Caco-2 (cell line): ENCODE measurements at regions not wholly inside any gene's neighbourhood (a gene's known extent, or its start where the extent isn't known, plus 50 kb on each side); places are given as distances from the start of the nearest gene placed in this dataset.

ENCODE experiments used
- BruUV-seq: library from RNA; stranded (reverse); fragments of 400-500 nt; replicated peaks from 2 replicates; lab custom pipeline; 2021; lab: Mats Ljungman, UMichigan
- CTCF ChIA-PET: fragments of 300-600 bp; sonication (Branson Sonifier 250); formaldehyde crosslinking; loops from one replicate; lab custom pipeline; 2022; ENCODE audit warnings: antibody characterized with exemption; lab: Charles Lee
- POLR2A ChIA-PET: fragments of 300-600 bp; sonication (Branson Sonifier 250); formaldehyde crosslinking; loops from one replicate; lab custom pipeline; 2022; ENCODE audit warnings: antibody characterized with exemption; lab: Charles Lee
- DNase-seq, 2 experiments: peaks; one replicate each; pipeline versions ENCODE4 v3.0.0 to v3.0.0-alpha.2; 2020 to 2022
- H3K27me3 ChIP-seq: replicated peaks from 2 replicates; pipeline ENCODE4 v1.6.0; 2011; ENCODE audit warnings: low read length; ENCODE audit not compliant: control insufficient read depth, insufficient read depth
- H3K36me3 ChIP-seq: 2 replicates; pipeline ENCODE4 v1.5.1; 2011; ENCODE audit warnings: low read length; ENCODE audit not compliant: control insufficient read depth, insufficient read depth
- H3K4me1 ChIP-seq: fragments of 250-450 bp; sonication (Bioruptor Pico); 2 replicates; pipeline ENCODE4 v1.5.1; 2020; ENCODE audit warnings: mild to moderate bottlenecking
- H3K4me3 ChIP-seq: 2 replicates; pipeline ENCODE4 v1.5.1; 2011; ENCODE audit warnings: low read depth, mild to moderate bottlenecking, control low read depth, low read length
- H3K9me3 ChIP-seq: fragments of 250-450 bp; sonication (Bioruptor Pico); 2 replicates; pipeline ENCODE4 v1.5.1; 2020; ENCODE audit warnings: mild to moderate bottlenecking, moderate library complexity
- H3K27ac Mint-ChIP-seq: one replicate; pipeline ENCODE4 v1.8.0; 2022; ENCODE audit warnings: mixed read lengths; ENCODE audit not compliant: unreplicated experiment
- H3K27me3 Mint-ChIP-seq: one replicate; pipeline ENCODE4 v1.8.0; 2022; ENCODE audit warnings: mixed read lengths; ENCODE audit not compliant: insufficient read depth, unreplicated experiment
- H3K36me3 Mint-ChIP-seq: one replicate; pipeline ENCODE4 v1.8.0; 2022; ENCODE audit warnings: mild to moderate bottlenecking, mixed read lengths; ENCODE audit not compliant: insufficient read depth, unreplicated experiment
- H3K4me1 Mint-ChIP-seq: one replicate; pipeline ENCODE4 v1.8.0; 2022; ENCODE audit warnings: low read depth, mixed read lengths; ENCODE audit not compliant: unreplicated experiment
- H3K4me3 Mint-ChIP-seq: one replicate; pipeline ENCODE4 v1.8.0; 2022; ENCODE audit warnings: mild to moderate bottlenecking, moderate library complexity, mixed read lengths; ENCODE audit not compliant: unreplicated experiment
- H3K9me3 Mint-ChIP-seq: one replicate; pipeline ENCODE4 v1.8.0; 2022; ENCODE audit warnings: mixed read lengths; ENCODE audit not compliant: unreplicated experiment
- intact Hi-C: fragments of 100-400 bp; cut with micrococcal nuclease; formaldehyde crosslinking; loops from one replicate; pipeline ENCODE4 v1.10.0; 2022; ENCODE audit not compliant: unreplicated experiment
- TF ChIP-seq, protein P1 (sequence below), 2 experiments: fragments of 200-600 bp in 1 of 2; IDR thresholded peaks; 1 replicate in 1 of 2; 2 replicates in 1 of 2; pipeline versions ENCODE4 v1.5.1 to v1.8.0; 2011 to 2022; ENCODE audit warnings: antibody characterized with exemption in 1 of 2, control low read depth in 1 of 2, inconsistent platforms in 1 of 2, low read depth in 1 of 2, low read length in 1 of 2, mild to moderate bottlenecking in 1 of 2, moderate library complexity in 1 of 2; ENCODE audit not compliant: insufficient read depth in 1 of 2, severe bottlenecking in 1 of 2, unreplicated experiment in 1 of 2

- Histone ChIP-seq H3K27me3 (no peaks in the 10 kb centered on the region), H3K4me3 (no peak overlapping the region), H3K4me1 (no peaks in the 10 kb centered on the region), H3K36me3 (no peaks in the 10 kb centered on the region), H3K9me3 (no peaks in the 10 kb centered on the region)
- intact Hi-C loops = loop anchor here (1.0 to 10.0 kb wide), 3 partner anchors 59 to 922 kb away; partner anchors contain the start of gene TLE1
- POLR2A ChIA-PET = no interaction called here
- H3K9me3 Mint-ChIP-seq = no peaks in the 10 kb centered on the region
- peak; percentile 46 to 55 for DNase-seq
- no peak overlapping the region for H3K4me3 Mint-ChIP-seq
- H3K27me3 Mint-ChIP-seq = no peaks in the 10 kb centered on the region
- CTCF ChIA-PET = interaction anchor here (0.5 to 1.3 kb wide), 2 partner anchors 404 to 809 kb away, joined by 3 read pairs; no protein-coding TSS in a partner anchor
- no peaks in the 10 kb centered on the region for H3K36me3 Mint-ChIP-seq
- H3K27ac Mint-ChIP-seq = no peak overlapping the region
- BruUV-seq = no TSS peak
- TF ChIP-seq, protein P1, sequence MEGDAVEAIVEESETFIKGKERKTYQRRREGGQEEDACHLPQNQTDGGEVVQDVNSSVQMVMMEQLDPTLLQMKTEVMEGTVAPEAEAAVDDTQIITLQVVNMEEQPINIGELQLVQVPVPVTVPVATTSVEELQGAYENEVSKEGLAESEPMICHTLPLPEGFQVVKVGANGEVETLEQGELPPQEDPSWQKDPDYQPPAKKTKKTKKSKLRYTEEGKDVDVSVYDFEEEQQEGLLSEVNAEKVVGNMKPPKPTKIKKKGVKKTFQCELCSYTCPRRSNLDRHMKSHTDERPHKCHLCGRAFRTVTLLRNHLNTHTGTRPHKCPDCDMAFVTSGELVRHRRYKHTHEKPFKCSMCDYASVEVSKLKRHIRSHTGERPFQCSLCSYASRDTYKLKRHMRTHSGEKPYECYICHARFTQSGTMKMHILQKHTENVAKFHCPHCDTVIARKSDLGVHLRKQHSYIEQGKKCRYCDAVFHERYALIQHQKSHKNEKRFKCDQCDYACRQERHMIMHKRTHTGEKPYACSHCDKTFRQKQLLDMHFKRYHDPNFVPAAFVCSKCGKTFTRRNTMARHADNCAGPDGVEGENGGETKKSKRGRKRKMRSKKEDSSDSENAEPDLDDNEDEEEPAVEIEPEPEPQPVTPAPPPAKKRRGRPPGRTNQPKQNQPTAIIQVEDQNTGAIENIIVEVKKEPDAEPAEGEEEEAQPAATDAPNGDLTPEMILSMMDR (IDR thresholded peaks at IDR 0.05; ENCODE audit: insufficient read depth in 1 of 2, low read depth in 1 of 2, low read length in 1 of 2, severe bottlenecking in 1 of 2, unreplicated experiment in 1 of 2) = peak; percentile 28 to 41
- H3K4me1 Mint-ChIP-seq = no peaks in the 10 kb centered on the region
Measured at GRCh38 chr9:82606492-82607382, 456.2 kb downstream of the RASEF start.

GRCh38 chr9:82608487-82608886, 454.5 kb downstream of the RASEF start:
- POLR2A ChIA-PET = no interaction called here
- no peak overlapping the region for H3K4me3 Mint-ChIP-seq
- H3K4me1 Mint-ChIP-seq = no peaks in the 10 kb centered on the region
- H3K36me3 Mint-ChIP-seq = no peaks in the 10 kb centered on the region
- no peaks in the 10 kb centered on the region for H3K9me3 ChIP-seq
- no peaks in the 10 kb centered on the region for H3K27me3 ChIP-seq
- no peaks in the 10 kb centered on the region for H3K9me3 Mint-ChIP-seq
- no peaks in the 10 kb centered on the region for H3K36me3 ChIP-seq
- TF ChIP-seq, protein P1 (IDR thresholded peaks at IDR 0.05; ENCODE audit: insufficient read depth in 1 of 2, low read depth in 1 of 2, low read length in 1 of 2, severe bottlenecking in 1 of 2, unreplicated experiment in 1 of 2) = no peak
- DNase-seq = no peak
- CTCF ChIA-PET = no interaction called here
- H3K27ac Mint-ChIP-seq = no peak overlapping the region
- no peak overlapping the region for H3K4me3 ChIP-seq
- intact Hi-C loops = loop anchor here (2.0 to 10.0 kb wide), 3 partner anchors 61 to 924 kb away; partner anchors contain the start of gene TLE1
- BruUV-seq = no TSS peak
- no peaks in the 10 kb centered on the region for H3K4me1 ChIP-seq
- H3K27me3 Mint-ChIP-seq = peaks cover 6% of the 10 kb centered on the region

- Histone ChIP-seq H3K27me3 (no peaks in the 10 kb centered on the region), H3K36me3 (no peaks in the 10 kb centered on the region), H3K9me3 (no peaks in the 10 kb centered on the region), H3K4me1 (no peaks in the 10 kb centered on the region), H3K4me3 (no peak overlapping the region)
- no peaks in the 10 kb centered on the region for H3K4me1 Mint-ChIP-seq
- H3K36me3 Mint-ChIP-seq = no peaks in the 10 kb centered on the region
- TF ChIP-seq, protein P1 (IDR thresholded peaks at IDR 0.05; ENCODE audit: insufficient read depth in 1 of 2, low read depth in 1 of 2, low read length in 1 of 2, severe bottlenecking in 1 of 2, unreplicated experiment in 1 of 2) = no peak
- H3K4me3 Mint-ChIP-seq = no peak overlapping the region
- ChIA-PET CTCF (no interaction called here), POLR2A (no interaction called here)
- intact Hi-C loops = no loop called here
- no peaks in the 10 kb centered on the region for H3K9me3 Mint-ChIP-seq
- no peak for DNase-seq
- no TSS peak for BruUV-seq
- no peak overlapping the region for H3K27ac Mint-ChIP-seq
- peaks cover 6% of the 10 kb centered on the region for H3K27me3 Mint-ChIP-seq
Measured at GRCh38 chr9:82612942-82613341, 450.0 kb downstream of the RASEF start.
